Tibial nerve (tissue), 4 donors: ENCODE measurements at regions not wholly inside any gene's neighbourhood (a gene's known extent, or its start where the extent isn't known, plus 50 kb on each side); places are given as distances from the start of the nearest gene placed in this dataset.

Experiments used
- CTCF ChIP-seq, 5 experiments: fragments of 200-600 bp in 3 of 5; fragments of 450-650 bp in 2 of 5; sonication (generic) in 3 of 5; IDR thresholded peaks; one replicate each; pipeline ENCODE4 v1.5.1; 2016 to 2019; ENCODE audit warnings: antibody characterized with exemption in 5 of 5, mild to moderate bottlenecking in 3 of 5, moderate library complexity in 2 of 5
- EP300 ChIP-seq, 2 donors: sonication (generic); formaldehyde crosslinking; IDR thresholded peaks; one replicate each; pipeline ENCODE4 v1.6.1; 2017; ENCODE audit warnings: antibody characterized with exemption in 2 of 2, mild to moderate bottlenecking in 1 of 2
- POLR2A ChIP-seq, 2 donors: fragments of 450-650 bp; IDR thresholded peaks; one replicate each; pipeline ENCODE4 v1.6.1; 2017; ENCODE audit warnings: antibody characterized with exemption in 2 of 2, mild to moderate bottlenecking in 2 of 2, moderate library complexity in 2 of 2

DNA sequence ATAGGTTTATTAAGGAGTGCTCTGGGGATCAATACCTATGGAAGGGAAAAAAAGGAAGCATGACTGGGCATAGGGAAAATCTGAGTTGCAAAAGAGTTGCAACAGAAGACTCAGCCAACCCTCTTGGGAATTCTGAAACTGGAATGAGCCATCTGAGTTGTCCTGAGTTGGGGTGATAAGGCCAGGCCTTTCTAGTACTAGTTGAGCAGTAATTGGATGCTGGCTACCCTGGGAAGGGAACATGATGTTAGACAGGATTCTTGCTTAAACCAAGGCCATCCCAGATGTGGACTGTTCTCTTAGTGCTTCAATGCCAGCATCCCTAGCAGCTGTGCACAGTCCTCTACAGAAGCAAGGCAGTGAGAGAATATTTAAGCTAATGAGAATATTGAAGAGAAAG lies 348.8 kb upstream of the GULP1 start:
- TF ChIP-seq CTCF (IDR thresholded peaks at IDR 0.05) (no peak), POLR2A (IDR thresholded peaks at IDR 0.05) (no peak), EP300 (IDR thresholded peaks at IDR 0.05) (peak in 1 of 2 donors; percentile 26)
